ENCODE measurements at regions not wholly inside any gene's neighbourhood (a gene's known extent, or its start where the extent isn't known, plus 50 kb on each side); places are given as distances from the start of the nearest gene placed in this dataset.

GRCh38 chr3:23655749-23656148, 150.0 kb upstream of the UBE2E1 start:
- H3K36me3 ChIP-seq (ENCODE audit: control insufficient read depth in 2 of 2, insufficient read depth in 2 of 2, low read length in 1 of 2), result no peaks in the 10 kb centered on the region
- H3K27ac ChIP-seq (ENCODE audit: control insufficient read depth, insufficient read depth), result peak overlapping the region; percentile 88; the same call in 1 of the 2 replicates
- no peak for ATAC-seq
- no peak overlapping the region for H2AFZ ChIP-seq (ENCODE audit: control insufficient read depth, low read depth, low read length)
- ChIA-PET RAD21 (ENCODE audit: unreplicated experiment) (interaction anchor here (1.0 to 2.5 kb wide), 6 partner anchors 54 to 152 kb away, joined by 3 to 20 read pairs (median 6); no protein-coding TSS in a partner anchor), POLR2A (interaction anchor here (0.6 kb wide), 1 partner anchor 96 kb away, joined by 3 read pairs; no protein-coding TSS in a partner anchor), CTCF (interaction anchor here (1.1 to 2.1 kb wide), 3 partner anchors 11 to 93 kb away, joined by 3 to 8 read pairs (median 4); no protein-coding TSS in a partner anchor), SMC1A (ENCODE audit: uncharacterized antibody, unreplicated experiment) (interaction anchor here (0.6 to 2.7 kb wide), 13 partner anchors 9 to 449 kb away, joined by 3 to 18 read pairs (median 5); no protein-coding TSS in a partner anchor)
- no peak overlapping the region for H3K4me3 ChIP-seq
- in situ Hi-C loops (cut with MboI) (no loop called here), intact Hi-C loops (cut with micrococcal nuclease; ENCODE audit: unreplicated experiment) (loop anchor here (10.0 kb wide), 1 partner anchor 289 kb away; the partner anchor contains the start of gene NR1D2)
- WGBS (ENCODE audit: insufficient coverage, insufficient replicate concordance, low lambda C conversion rate, missing lambda C conversion rate), result 96% methylated on average over 3 of the region's 3 CpGs
- H3K9me3 ChIP-seq (replicated peaks; ENCODE audit: control insufficient read depth, insufficient read depth, low read length), result peaks cover 4% of the 10 kb centered on the region
- peaks cover 34% of the 10 kb centered on the region for H3K4me1 ChIP-seq (ENCODE audit: control insufficient read depth, insufficient read depth, low read length)
- no peak for DNase-seq (ENCODE audit: low read depth, low spot score)
- H3K79me2 ChIP-seq (ENCODE audit: control insufficient read depth, insufficient read depth, low read length), result no peaks in the 10 kb centered on the region
- H3K4me2 ChIP-seq (ENCODE audit: control insufficient read depth, insufficient read depth), result no peak overlapping the region
- BruUV-seq (replicated peaks), result no TSS peak
- H3K9ac ChIP-seq (ENCODE audit: control insufficient read depth, insufficient read depth, low read length), result no peak overlapping the region
- no peaks in the 10 kb centered on the region for H4K20me1 ChIP-seq (ENCODE audit: control insufficient read depth, insufficient read depth)
- no peaks in the 10 kb centered on the region for H3K27me3 ChIP-seq (replicated peaks in 1 of 2; ENCODE audit: control insufficient read depth in 2 of 2, insufficient read depth in 2 of 2, low read length in 1 of 2)
- FAIRE-seq, result no peak
- TF ChIP-seq RELA (IDR thresholded peaks at IDR 0.05; ENCODE audit: borderline replicate concordance, partially characterized antibody), result no peak
- no peak for TF ChIP-seq BCL3 (IDR thresholded peaks at IDR 0.05; ENCODE audit: borderline replicate concordance, insufficient read depth, low read depth, low read length, poor library complexity, severe bottlenecking)
- TF ChIP-seq BCLAF1 (IDR thresholded peaks at IDR 0.05), result no peak
- no peak for TF ChIP-seq SMARCA5 (IDR thresholded peaks at IDR 0.05)
- no peak for TF ChIP-seq PRDM15 (CRISPR knock-in tag; IDR thresholded peaks at IDR 0.05)
- TF ChIP-seq NFIC (IDR thresholded peaks at IDR 0.05; ENCODE audit: low read depth, low read length), result no peak
- TF ChIP-seq NR2C2 (IDR thresholded peaks at IDR 0.05; ENCODE audit: borderline replicate concordance, control insufficient read depth, insufficient read length, low read depth), result no peak
- TF ChIP-seq, protein P1, sequence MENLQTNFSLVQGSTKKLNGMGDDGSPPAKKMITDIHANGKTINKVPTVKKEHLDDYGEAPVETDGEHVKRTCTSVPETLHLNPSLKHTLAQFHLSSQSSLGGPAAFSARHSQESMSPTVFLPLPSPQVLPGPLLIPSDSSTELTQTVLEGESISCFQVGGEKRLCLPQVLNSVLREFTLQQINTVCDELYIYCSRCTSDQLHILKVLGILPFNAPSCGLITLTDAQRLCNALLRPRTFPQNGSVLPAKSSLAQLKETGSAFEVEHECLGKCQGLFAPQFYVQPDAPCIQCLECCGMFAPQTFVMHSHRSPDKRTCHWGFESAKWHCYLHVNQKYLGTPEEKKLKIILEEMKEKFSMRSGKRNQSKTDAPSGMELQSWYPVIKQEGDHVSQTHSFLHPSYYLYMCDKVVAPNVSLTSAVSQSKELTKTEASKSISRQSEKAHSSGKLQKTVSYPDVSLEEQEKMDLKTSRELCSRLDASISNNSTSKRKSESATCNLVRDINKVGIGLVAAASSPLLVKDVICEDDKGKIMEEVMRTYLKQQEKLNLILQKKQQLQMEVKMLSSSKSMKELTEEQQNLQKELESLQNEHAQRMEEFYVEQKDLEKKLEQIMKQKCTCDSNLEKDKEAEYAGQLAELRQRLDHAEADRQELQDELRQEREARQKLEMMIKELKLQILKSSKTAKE (IDR thresholded peaks at IDR 0.05; ENCODE audit: low read depth, poor library complexity, severe bottlenecking), result no peak
- TF ChIP-seq MTA3 (IDR thresholded peaks at IDR 0.05; ENCODE audit: borderline replicate concordance, low read length), result no peak
- no peak for TF ChIP-seq WRNIP1 (IDR thresholded peaks at IDR 0.05; ENCODE audit: borderline replicate concordance, low read depth, low read length)
- TF ChIP-seq STAT1 (conservative IDR thresholded peaks at IDR 0.05), result no peak
- TF ChIP-seq EED (IDR thresholded peaks at IDR 0.05; ENCODE audit: low read depth), result no peak
